Inferior parietal cortex (tissue), 1 donor: ENCODE measurements at regions not wholly inside any gene's neighbourhood (a gene's known extent, or its start where the extent isn't known, plus 50 kb on each side); places are given as distances from the start of the nearest gene placed in this dataset.

ENCODE experiments used
- DNase-seq: peaks from one replicate; pipeline ENCODE4 v3.0.0-alpha.2; 2016; ENCODE audit errors: extremely low spot score

DNA sequence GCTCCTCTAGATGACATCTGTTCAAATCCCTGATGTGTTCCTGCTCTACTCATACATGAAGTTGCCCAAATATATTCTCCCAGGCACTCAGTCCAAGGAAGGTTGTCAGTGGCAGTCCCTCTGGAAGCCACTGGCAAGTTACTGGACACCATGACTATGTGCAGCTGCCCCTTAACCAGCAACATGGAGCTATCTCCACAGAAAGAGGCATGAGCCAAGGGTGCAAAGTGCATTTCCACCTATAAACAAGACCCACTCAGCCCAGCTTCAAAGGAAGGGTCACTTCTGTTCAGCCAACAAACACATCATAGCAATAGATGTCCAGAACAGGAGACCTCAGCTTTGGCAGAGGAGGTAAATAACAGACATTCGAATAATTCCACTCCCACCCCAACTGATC, 217.6 kb upstream of the PMEPA1 start:
- no peak for DNase-seq

DNA sequence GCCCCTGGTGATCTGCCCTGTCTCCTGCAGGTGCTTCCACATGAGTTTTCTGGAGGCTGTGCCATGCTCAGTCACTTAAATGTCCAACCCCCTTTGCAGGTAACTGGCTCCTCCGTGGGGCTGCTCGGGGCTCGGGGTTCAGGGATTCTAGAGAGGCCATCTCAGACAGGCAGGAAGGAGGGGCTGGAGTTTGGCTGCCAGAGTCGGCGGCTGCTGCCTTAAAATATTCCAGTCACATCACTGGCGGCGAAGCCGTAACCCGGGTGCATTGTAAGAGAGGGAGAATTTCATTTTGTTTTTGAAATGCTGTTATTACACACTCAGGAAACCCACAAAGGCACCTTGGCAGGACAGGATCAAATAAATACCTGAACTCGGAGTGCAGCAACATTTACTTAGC, 212.9 kb upstream of the PMEPA1 start:
- no peak for DNase-seq

DNA sequence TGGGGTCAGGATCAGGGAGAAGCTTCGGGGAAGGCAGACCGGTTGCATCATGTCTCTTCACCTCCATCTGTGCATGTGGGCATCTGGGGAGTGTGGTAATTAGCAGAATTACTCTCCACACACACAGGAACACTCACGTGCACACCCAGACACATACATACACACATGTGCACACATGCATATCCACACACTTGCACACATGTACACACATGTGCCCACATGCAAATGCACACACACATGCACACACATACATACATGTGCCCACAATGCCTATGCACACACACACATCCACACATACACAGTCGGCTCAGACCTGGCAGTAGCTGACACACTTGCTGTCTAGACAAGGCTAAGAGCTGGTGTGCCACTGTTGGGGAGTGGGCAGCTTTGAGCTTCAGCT, 212.3 kb upstream of the PMEPA1 start:
- no peak for DNase-seq

DNA sequence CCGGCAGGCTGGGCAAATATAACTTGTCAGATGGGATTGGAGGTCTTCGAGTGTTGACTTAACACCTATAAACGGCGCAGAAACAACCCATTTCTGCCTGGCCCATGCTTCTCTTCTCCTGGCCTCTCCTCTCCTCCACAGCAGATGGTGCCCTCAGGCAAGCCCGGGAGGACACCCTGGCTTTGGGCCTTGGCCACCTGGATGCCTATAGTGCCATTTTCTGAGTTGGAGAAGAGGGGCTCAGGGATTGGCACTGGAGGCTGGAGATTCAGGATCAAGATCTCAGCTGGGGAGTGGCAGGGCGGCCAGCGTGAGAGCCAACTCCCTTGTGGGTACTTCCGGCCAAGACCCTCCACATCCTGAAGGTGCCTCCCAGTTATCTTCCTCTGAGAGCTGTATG, 211.9 kb upstream of the PMEPA1 start:
- no peak for DNase-seq

DNA sequence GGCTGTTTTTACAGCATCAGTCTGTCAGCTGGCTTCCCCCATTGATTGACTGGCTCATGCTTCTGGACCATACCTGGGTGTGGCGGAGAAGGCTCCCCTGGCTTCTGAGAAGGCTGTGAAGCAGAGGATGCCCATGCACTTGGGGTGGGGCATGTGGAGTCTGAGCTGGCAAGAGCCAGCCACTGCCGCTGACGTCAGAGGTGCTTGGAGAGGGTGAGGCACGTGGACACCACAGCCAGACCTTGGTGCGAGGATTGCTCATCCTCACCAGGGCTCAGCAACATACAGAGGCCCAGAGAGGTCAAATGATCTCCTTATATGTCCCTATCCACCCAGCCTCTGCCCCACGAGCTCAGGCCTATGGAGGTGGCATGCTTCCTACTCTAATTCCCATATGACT, 211.2 kb upstream of the PMEPA1 start:
- no peak for DNase-seq

DNA sequence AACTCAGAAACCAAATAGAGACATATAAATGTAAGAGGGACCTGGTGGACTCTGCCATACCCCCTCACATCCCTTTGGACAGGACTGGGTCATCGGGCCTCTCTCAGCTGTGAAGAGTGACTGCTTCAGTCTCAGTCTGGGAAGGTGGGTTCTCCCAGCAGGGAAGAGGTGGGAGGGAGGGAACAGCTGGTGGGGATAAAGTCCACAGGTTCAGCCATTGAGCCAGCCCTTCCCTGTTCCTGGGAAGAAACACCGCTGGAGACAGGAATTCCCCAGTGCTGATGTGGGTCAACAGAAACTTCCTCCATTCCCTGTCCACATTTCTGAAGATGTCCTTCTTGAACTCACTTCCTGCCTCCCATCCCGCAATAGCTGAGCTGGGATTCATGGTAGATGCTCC, 209.2 kb upstream of the PMEPA1 start:
- DNase-seq, result no peak

DNA sequence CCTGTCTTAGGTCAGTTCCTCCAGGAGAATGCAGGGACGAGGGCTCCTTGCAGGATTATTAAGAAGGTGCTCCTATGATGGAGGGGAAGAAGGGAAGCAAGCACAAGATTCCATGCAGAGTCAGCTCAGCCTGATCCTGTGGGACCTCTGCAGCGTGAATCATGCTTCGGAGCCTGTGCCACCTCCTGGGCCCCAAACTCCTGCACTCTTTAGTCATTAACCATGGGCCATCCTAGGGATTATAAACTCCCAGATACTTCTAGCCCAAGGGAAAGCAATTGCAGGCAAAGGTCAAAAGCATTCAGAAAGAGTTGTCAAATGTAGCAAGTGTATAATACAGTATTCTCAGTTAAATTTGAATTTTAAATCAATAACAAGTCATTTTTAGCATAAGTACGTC, 208.7 kb upstream of the PMEPA1 start:
- DNase-seq, result no peak

DNA sequence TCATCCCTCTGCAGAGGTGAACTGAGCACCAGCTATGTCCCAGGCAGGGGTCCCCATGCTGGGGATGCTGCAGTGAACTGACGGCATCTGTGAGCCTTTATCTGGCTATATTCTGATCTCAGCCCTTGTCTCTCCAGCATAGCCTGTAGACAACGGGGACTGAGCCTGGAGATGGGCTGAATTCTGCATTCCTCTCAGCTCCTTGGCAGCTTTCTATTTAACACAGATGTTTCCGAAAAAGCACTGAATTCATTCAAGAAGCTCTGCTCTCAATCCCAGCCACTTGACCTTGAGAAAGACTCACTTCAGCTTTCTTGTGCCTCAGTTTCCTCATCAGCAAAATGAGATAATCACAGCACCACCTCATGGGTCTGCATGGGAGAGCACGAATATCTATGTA, 204.4 kb upstream of the PMEPA1 start:
- DNase-seq, result no peak

DNA sequence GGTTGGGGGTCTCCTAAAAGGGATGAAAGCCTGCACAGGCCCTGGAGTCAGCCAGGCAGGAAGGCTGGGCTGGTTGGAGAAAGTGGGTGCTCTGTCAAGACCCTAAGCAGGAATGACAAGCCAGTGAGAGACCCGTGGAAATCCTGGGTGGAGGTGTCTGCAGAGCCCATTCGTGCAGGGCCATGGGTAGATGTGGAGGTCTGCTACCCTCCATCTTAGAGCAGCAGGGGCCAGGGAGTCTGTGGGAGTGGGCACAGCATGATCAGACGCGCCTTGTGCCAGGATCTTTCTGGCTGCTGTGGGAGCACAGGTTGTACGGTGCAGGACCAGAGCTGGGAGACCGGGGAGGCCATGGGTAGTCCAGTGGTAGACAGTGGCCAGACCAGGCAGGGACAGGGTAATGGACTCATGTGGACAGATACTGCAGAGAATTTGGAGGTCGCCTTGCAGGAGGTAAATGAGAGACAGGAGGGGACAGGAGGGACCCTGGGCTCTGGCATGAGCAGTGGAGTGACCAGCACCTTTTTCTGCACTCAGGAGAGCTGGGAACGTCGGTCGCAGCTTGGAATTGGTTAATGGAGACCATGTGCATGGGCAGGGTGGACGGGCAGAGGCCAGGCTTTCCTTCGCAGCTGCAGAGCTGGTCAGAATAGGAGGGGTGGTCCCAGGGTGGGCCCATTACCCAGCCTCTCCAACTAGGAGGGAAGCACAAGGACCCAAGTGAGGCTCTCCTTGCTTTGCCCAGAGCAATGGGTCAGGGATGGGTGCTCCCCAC, 203.5 kb upstream of the PMEPA1 start:
- no peak for DNase-seq

DNA sequence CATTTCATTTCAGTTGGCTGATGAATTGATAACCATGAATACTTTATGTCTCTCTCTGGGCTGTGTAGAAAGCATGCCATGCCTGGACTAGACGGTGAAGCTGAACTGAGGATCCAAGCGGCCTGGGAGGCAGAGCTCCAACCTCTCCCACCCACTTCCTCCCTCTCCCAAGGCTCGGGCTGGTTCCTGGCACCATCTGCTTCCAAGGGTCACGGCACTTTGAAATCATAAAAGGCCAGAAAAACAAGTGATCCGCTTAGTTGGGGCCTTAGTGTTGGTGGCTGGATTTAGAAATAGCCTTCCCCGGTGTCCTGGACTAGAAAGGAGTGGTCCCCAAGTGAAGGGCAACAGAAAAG, 202.4 kb upstream of the PMEPA1 start:
- no peak for DNase-seq

DNA sequence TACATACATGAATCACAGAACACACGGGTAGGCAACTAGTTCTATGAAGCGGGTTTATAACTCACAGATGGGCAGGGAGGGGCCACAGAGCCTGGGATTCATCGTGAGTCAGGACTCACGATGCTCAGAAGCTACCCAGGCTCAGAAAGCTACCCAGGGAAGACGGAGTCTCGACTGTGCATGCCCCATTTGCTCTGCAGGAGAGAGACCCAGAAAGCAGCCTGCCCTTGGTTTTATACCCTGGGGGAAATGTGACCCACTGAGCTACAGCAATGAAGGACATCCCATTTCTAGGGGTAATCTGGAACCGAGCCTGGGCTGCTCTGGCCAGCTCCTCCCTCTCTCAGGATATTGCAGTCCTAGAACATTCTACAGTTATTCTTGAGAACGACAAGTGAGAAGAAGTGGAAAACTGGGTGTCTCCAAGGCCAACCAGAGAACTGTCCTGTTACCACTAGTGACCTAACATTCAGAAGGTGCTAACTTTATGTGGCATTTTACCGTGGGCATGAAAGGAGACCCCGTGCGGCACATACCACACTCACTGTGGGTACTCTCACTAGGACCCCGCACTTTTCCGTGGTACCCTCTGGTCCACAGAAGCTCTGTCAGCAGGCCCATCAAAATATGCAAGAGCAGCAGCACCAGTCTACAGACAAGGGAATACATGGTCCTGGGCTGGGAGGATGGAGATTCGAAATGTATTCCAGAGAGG, 201.9 kb upstream of the PMEPA1 start:
- DNase-seq, result no peak

DNA sequence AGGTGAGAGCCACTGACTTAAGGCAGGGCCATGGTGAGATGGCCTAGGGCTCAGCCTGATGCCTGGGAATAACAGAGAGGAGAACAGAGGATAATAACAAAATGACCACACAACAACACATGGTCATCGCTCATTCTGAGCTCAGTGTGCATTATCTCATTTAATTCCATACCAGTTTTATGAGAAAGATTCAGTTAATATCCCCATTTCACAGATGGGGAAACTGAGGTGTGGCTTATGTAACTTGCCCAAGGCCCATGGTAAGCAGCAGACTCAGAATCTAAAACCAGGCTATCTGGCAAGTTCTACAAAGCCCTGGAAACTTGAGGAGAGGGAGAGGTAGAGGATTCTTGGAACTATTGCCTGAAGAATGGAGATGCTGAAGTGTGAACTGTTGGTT, 200.9 kb upstream of the PMEPA1 start:
- DNase-seq, result no peak

DNA sequence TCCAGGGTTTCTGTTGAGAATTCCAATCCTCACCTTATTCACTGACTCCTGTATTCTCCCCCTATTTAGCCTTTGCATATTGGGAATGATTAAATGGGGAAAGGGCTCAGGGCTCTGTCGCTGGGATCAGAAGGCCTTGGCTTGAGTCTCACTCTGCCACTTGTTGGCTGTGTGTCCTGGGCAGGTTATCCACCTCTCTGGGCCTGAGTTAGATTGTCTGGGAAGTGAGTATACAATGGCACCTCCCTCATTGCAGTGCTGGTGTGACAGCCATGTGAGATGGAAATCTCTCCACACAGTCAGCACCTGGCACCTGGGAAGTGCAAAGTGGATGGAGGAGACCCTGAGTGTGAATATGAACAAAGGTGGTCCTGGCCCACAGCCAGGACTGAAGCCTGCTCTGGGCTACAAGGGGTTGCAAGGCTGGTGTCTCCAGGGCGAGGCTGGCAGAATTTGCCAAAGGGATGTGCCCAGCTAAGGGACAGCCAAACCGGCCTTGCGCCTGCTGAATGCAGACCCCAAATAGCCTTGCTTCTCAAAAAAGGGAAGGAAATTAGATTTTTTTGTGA, 200.0 kb upstream of the PMEPA1 start:
- no peak for DNase-seq

DNA sequence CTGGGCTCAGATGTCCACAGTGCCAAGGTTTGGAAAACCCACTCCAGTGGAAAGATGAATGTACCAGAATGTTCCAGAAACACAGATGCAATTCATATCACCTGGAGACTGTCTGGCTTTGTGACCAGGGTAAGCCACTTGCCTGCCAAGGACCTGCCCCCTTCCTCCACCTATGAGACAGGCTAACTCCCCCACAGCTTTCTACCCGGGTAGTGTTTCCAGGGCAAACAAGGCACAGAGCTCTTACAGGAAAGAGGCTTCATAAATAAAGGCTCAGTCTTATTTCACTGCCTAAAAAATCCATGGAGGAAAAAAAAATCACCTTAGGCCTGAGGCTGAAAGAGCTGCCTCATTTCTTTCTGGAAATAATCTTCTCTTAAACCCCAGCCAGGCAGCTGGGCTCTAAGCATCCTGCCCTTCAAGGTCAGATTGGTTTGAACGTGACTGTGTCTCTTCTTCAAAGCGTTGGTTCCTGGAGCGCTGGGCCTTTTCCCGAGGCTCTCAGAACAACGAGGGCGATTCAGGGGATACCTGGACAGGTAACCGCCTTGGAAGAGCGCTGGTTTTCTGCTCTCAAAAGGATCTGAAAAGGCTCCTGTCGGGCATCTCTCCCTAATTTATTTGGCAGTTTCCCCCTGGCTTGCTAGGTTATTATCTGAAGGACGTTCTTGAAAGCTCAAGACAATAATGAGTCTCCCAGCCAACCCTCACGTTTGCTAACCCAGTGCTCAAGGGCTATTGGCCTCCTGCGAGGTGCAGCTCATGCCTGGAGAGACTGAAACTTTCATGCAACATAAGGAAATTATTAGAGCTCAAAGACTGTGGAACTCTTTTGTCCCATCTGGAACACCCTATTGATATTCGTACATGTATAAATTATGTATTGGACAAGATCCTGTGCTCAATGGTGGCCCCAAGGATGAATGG, 199.2 kb upstream of the PMEPA1 start:
- DNase-seq, result no peak

DNA sequence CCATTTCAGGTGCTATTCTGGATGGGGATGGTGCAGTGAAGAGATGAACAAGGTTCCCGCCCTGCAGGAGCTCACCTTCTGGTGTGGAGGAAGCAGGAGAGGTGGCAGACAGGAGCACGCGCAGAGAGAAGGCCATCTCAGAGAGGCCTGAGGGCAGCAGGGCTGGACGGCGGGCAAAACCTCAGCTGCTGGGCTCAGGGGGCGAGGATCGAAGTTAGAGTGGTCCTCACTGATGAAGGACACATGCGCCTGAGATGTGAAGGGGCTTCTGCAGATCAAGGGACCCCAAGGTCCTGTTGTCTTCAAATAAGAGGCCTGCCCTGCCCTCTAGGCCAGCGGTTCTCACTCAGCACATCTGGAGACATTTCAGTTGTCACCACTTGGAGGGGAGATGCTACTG, 198.4 kb upstream of the PMEPA1 start:
- no peak for DNase-seq

DNA sequence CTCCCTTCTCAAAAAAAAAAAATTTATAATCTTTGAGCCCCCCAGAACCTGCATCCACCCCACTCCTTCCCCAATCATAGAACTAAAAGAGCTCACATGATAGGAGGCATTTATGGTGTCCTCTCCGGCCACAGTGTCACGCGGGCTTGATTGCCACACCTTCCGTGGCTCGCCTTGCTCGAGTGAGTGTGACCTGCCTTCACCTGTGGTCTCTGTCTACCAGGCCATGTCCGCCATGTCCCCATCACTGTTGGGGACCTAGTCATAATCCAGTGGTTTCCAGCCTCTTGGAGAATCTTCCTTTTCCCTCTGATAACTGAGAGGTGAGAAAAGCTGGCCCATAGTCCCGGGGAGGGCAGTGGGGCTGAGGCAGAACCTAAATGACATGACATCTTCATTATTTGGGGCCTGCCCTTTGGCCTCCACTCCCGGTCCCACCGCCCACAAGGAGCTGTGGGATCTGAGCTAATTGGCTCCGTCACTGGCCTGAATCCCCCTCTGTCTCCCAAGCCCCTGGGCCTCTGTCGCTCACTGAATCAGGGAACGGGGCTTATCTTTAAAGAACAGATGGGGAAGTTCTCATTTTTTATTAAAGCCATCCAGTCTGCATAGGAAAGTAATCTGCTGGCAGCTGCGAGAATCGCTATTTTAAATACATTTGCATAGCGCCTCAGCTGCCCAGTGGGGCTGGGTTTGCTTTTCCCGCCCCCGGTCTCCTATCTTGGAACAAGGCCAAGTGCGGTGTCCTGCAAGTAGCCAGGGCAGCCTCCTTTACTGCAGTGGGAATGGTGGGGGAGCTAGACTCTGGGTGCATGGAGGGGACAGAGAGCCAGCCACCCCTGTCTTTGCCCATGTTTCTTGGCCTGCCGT, 197.6 kb upstream of the PMEPA1 start:
- no peak for DNase-seq

DNA sequence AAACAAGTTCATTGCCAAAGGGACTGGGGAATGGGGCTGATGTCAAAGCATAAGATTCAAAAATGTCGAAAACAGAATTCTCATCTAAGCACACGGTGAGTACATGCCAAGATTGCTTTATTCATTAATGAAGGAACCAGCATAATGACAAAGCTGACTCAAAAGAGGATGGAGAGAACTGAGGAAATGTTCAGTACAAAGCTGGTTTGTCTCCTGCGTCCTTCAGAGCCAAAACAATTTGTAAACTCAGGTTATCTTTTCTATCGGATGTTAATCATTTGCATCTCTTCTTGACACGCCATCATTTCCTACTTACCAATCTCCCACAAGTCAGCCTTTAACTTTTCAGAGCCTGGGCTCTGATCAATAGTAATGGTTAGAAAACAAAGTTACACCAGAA, 195.6 kb upstream of the PMEPA1 start:
- no peak for DNase-seq

DNA sequence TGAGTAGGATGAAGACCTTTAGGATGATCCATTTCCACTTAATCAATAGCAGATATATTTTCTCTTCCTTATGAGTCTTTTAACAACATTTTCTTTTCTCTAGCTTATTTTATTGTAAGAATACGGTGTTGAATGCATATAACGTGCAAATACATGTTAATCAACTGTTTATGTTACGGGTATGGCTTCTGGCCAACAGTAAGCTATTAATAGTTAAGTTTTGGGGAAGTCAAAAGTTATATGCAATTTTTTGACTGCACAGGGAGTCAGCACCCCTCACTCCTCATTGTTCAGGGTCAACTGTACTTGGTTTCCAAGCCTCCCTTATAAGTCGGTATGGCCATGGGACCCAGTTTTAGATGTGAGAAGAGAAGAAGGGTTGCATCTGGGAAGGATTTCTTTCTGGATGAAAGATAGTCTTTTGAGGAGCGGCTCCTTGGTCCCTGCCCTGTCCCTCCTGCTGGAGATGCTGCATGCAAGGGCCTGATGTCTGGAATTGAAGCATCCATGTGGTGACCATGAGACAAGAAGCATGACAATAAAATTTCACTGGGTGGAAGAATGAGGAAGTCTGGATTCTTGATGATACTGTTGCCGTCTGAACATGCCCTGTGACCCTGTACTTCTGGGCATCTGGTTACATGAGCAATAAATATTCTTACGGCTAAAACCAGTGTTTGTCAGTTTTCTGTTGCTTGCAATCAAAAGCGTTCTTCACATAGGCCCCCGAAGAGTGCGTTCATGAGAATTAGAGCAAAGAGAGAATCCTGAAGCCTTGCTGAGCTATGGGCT, 194.7 kb upstream of the PMEPA1 start:
- no peak for DNase-seq

DNA sequence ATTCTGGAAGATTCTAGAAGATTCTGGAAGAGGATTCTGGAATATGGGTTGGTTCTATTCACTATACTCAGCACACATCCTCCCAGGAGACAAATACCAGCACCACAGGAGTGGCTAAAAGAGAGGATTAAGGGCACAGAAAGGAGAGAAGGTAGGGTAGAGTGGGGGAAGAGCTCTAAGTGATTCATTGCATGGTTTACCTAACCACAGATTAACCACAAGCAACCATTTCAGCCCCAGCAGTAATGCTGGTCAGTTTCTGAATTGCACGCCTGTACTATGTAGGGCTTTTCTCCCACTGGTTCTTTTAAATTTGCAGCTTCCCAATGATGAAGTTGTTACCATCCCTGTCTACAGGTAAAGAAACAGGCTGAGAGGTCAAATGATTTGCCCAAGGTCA, 192.7 kb upstream of the PMEPA1 start:
- DNase-seq, result no peak

DNA sequence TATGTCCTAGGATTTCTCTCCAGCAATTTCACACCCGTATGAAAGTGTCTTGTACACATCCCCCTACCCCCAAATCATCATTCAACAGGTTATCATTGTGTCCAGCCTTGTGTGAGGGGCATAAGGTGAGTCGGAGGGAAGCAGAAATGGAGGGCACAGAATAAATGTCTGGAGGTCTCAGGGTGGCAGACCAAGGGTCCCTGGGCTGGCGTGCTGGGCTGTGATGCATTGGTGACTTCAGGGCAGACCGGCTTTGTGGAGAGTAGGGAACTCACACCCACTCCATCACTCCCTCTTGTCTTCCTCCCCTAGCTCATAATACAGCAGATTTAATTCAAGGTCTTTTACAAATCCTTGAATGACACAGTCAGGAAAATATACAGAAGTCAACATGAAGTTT, 191.7 kb upstream of the PMEPA1 start:
- DNase-seq, result no peak
